ENCODE measurements at regions not wholly inside any gene's neighbourhood (a gene's known extent, or its start where the extent isn't known, plus 50 kb on each side); places are given as distances from the start of the nearest gene placed in this dataset.

DNA sequence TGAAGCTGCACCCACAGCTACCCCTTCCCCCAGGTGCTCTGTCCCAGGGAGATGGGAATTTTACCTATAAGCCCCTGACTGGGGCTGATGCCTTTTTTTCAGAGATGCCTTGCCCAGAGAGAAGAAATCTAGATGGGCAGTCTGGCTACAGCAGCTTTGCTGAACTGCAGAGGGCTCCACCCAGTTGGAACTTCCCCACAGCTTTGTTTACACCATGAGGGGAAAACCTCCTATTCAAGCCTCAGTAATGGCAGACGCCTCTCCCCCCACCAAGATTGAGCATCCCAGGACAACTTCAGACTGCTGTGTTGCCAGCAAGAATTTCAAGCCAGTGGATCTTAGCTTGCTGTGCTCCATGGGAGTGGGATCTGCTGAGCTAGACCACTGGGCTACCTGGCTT, 122.6 kb upstream of the MOCS1 start:
- no peak overlapping the region for H3K27ac ChIP-seq
- DNase-seq (no peak), ATAC-seq (no peak)
- no peaks in the 10 kb centered on the region for H3K4me1 ChIP-seq
- TF ChIP-seq, protein P1, sequence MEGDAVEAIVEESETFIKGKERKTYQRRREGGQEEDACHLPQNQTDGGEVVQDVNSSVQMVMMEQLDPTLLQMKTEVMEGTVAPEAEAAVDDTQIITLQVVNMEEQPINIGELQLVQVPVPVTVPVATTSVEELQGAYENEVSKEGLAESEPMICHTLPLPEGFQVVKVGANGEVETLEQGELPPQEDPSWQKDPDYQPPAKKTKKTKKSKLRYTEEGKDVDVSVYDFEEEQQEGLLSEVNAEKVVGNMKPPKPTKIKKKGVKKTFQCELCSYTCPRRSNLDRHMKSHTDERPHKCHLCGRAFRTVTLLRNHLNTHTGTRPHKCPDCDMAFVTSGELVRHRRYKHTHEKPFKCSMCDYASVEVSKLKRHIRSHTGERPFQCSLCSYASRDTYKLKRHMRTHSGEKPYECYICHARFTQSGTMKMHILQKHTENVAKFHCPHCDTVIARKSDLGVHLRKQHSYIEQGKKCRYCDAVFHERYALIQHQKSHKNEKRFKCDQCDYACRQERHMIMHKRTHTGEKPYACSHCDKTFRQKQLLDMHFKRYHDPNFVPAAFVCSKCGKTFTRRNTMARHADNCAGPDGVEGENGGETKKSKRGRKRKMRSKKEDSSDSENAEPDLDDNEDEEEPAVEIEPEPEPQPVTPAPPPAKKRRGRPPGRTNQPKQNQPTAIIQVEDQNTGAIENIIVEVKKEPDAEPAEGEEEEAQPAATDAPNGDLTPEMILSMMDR (IDR thresholded peaks at IDR 0.05): no peak
- TF ChIP-seq POLR2A (IDR thresholded peaks at IDR 0.05): no peak
- 75 to 85% methylated on average over 1 of the region's 1 CpG for WGBS, 2 donors
- intact Hi-C loops (cut with DNase I): no loop called here
- no peaks in the 10 kb centered on the region for H3K36me3 ChIP-seq (replicated peaks in 1 of 2; ENCODE audit: insufficient read depth in 1 of 2, low read depth in 2 of 2)
- H3K9me3 ChIP-seq: no peaks in the 10 kb centered on the region
- H3K4me3 ChIP-seq: no peak overlapping the region
- no peaks in the 10 kb centered on the region for H3K27me3 ChIP-seq

DNA sequence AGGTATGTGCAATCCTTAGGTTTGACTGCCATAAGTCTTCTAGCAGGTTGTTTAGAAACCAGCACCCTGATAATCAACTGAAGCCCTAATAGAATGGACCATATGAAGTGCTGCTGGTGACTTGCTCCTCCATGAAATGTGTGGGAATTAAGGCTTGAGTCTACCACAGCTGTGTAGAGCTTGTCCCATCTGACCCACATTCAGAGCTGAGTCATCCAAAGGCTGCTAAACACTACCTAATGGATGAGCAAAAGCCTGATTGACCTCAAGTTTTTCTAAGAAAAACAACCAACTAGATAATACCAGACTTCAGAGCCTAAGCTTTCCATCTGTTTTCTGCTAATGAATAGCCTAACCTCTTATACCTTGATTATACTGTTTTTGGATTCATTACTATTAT, 120.3 kb upstream of the MOCS1 start:
- no peak overlapping the region for H3K4me3 ChIP-seq
- DNase-seq: no peak
- TF ChIP-seq, protein P1 (IDR thresholded peaks at IDR 0.05): no peak
- TF ChIP-seq POLR2A (IDR thresholded peaks at IDR 0.05): no peak
- ATAC-seq: no peak
- no peaks in the 10 kb centered on the region for H3K9me3 ChIP-seq
- H3K4me1 ChIP-seq: no peaks in the 10 kb centered on the region
- no peaks in the 10 kb centered on the region for H3K36me3 ChIP-seq (replicated peaks in 1 of 2; ENCODE audit: insufficient read depth in 1 of 2, low read depth in 2 of 2)
- H3K27me3 ChIP-seq: no peaks in the 10 kb centered on the region
- no peak overlapping the region for H3K27ac ChIP-seq
- intact Hi-C loops (cut with DNase I): no loop called here

DNA sequence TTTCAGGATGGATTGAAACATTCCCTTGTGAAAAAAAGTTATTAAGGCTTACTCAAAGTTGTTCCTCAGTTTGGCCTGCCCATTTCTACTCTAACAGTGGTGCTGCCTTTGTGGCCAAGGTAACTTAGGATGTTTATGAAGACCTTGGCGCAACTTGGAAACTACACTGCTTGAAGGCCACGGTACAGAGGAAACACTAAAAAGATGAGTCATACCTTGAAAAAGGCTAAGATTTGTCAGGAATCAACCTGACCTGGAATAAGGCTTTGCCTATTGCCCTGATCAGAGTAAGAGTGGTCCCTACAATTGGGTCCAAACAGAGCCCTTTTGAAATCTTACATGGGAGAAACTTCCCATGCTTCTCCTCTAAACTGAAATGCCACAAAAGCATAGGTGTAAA, 119.9 kb upstream of the MOCS1 start:
- WGBS, 2 donors: 71 to 73% methylated on average over 2 of the region's 2 CpGs
- Histone ChIP-seq H3K4me1 (no peaks in the 10 kb centered on the region), H3K36me3 (replicated peaks in 1 of 2; ENCODE audit: insufficient read depth in 1 of 2, low read depth in 2 of 2) (no peaks in the 10 kb centered on the region), H3K9me3 (no peaks in the 10 kb centered on the region), H3K4me3 (no peak overlapping the region), H3K27ac (no peak overlapping the region), H3K27me3 (no peaks in the 10 kb centered on the region)
- intact Hi-C loops (cut with DNase I): no loop called here
- TF ChIP-seq, protein P1 (IDR thresholded peaks at IDR 0.05): no peak
- TF ChIP-seq POLR2A (IDR thresholded peaks at IDR 0.05): no peak
- ATAC-seq (no peak), DNase-seq (no peak)

DNA sequence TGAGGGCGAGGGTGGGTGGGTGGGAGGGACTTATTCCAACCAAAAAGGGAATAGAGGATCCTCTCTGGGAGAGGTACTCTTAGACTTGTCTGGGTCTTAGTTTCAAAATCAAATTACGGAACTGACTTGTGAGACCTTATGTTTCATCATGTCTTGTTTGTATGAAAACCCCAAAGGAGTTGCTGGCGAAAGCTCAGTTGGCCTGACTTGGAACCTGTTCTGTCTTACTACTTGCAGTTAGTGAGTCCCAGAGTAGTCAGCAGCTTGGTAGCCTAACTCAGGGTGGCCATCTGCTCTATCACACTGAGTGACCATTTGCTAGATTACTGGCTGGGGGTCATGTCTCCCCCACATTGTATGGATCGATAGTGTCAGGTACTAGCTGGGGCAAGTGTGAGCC, 114.9 kb upstream of the MOCS1 start:
- WGBS, 2 donors: 90 to 92% methylated on average over 4 of the region's 4 CpGs
- DNase-seq (no peak), ATAC-seq (no peak)
- Histone ChIP-seq H3K4me1 (no peaks in the 10 kb centered on the region), H3K4me3 (no peak overlapping the region), H3K27ac (no peak overlapping the region), H3K27me3 (no peaks in the 10 kb centered on the region), H3K9me3 (no peaks in the 10 kb centered on the region), H3K36me3 (replicated peaks in 1 of 2; ENCODE audit: insufficient read depth in 1 of 2, low read depth in 2 of 2) (no peaks in the 10 kb centered on the region)
- intact Hi-C loops (cut with DNase I): no loop called here
- no peak for TF ChIP-seq POLR2A (IDR thresholded peaks at IDR 0.05)
- TF ChIP-seq, protein P1 (IDR thresholded peaks at IDR 0.05): no peak

DNA sequence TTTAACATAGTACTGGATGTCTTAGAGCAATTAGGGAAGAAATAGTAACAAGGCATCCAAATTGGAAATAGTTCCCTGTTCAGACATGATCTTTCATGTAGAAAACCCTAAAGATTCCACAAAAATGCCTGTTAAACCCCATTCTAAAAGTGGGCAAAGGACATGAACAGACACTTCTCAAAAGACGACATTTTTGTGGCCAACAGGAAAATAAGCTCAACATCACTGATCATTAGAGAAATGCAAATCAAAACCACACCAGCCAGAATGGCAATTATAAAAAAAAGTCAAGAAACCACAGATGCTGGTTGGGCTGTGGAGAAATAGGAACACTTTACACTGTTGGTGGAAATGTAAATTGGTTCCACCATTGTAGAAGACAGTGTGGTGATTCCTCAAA, 109.9 kb upstream of the MOCS1 start:
- DNase-seq (no peak), ATAC-seq (no peak)
- H3K27me3 ChIP-seq: no peaks in the 10 kb centered on the region
- H3K36me3 ChIP-seq (replicated peaks in 1 of 2; ENCODE audit: insufficient read depth in 1 of 2, low read depth in 2 of 2): no peaks in the 10 kb centered on the region
- H3K4me3 ChIP-seq: no peak overlapping the region
- TF ChIP-seq POLR2A (IDR thresholded peaks at IDR 0.05): no peak
- TF ChIP-seq, protein P1 (IDR thresholded peaks at IDR 0.05): no peak
- H3K9me3 ChIP-seq: no peaks in the 10 kb centered on the region
- intact Hi-C loops (cut with DNase I): no loop called here
- H3K4me1 ChIP-seq: no peaks in the 10 kb centered on the region
- no peak overlapping the region for H3K27ac ChIP-seq
- 50 to 100% methylated on average over 1 of the region's 1 CpG for WGBS, 2 donors
